Lower leg skin (tissue), 4 donors: ENCODE measurements at regions not wholly inside any gene's neighbourhood (a gene's known extent, or its start where the extent isn't known, plus 50 kb on each side); places are given as distances from the start of the nearest gene placed in this dataset.

Experiments used
- DNase-seq, 2 donors: peaks; one replicate each; pipeline ENCODE4 v3.0.0-alpha.2; 2019; ENCODE audit warnings: low spot score in 2 of 2
- H3K4me3 ChIP-seq: fragments of 200-600 bp; sonication (generic); 2 replicates; pipeline ENCODE4 v1.5.1; 2017; ENCODE audit warnings: mild to moderate bottlenecking, low read depth; ENCODE audit not compliant: poor library complexity, severe bottlenecking
- CTCF ChIP-seq, 3 donors: fragments of 450-650 bp; IDR thresholded peaks; one replicate each; pipeline ENCODE4 v1.5.1; 2016; ENCODE audit warnings: antibody characterized with exemption in 3 of 3, mild to moderate bottlenecking in 3 of 3, moderate library complexity in 2 of 3
- POLR2A ChIP-seq, 2 donors: fragments of 450-650 bp; IDR thresholded peaks; one replicate each; pipeline ENCODE4 v1.6.1; 2016 to 2017; ENCODE audit warnings: antibody characterized with exemption in 2 of 2, mild to moderate bottlenecking in 1 of 2, moderate library complexity in 1 of 2
- WGBS, 2 donors: methylation state at CpG; one replicate each; pipeline ENCODE4 v1.1.5; 2018; 5-methylcytosine and 5-hydroxymethylcytosine counted together
- intact Hi-C: fragments of 100-400 bp; cut with DNase I; formaldehyde crosslinking; loops from one replicate; pipeline ENCODE4 v1.15.0; 2023; ENCODE audit warnings: low total_unique reads

DNA sequence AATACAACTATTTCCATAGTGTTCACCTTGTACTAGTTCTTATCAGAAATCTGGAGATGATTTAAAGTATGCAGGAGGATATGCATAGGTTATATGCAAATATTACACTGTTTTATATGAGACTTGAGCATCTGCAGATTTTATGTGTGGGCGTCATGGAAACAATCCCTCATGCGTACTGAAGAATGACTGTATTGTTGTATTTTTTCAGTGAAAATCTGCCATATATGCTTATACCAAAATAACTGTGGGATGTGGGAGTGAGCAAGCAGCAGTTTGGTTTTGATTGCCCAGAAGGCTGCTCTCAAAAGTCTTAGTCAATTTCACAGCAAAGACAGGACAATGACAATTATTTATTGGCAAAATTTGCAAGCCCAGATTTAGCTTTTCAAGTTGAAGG is 238.8 kb upstream of the PCDH20 start:
- TF ChIP-seq POLR2A (IDR thresholded peaks at IDR 0.05), result no peak
- no peak for TF ChIP-seq CTCF (IDR thresholded peaks at IDR 0.05)
- intact Hi-C loops, result no loop called here
- DNase-seq, result no peak
- no peak overlapping the region for H3K4me3 ChIP-seq
- WGBS, 2 donors, result 56 to 74% methylated on average over 2 of the region's 2 CpGs

GRCh38 chr13:61648547-61648946 is 232.9 kb upstream of the PCDH20 start:
- 56 to 62% methylated on average over 2 of the region's 2 CpGs for WGBS, 2 donors
- no peak for DNase-seq
- TF ChIP-seq POLR2A (IDR thresholded peaks at IDR 0.05), result no peak
- no peak for TF ChIP-seq CTCF (IDR thresholded peaks at IDR 0.05)
- intact Hi-C loops, result no loop called here
- no peak overlapping the region for H3K4me3 ChIP-seq

GRCh38 chr13:61612192-61612591 is 196.5 kb upstream of the PCDH20 start:
- no peak for DNase-seq
- TF ChIP-seq CTCF (IDR thresholded peaks at IDR 0.05) (no peak), POLR2A (IDR thresholded peaks at IDR 0.05) (no peak)
- intact Hi-C loops, result no loop called here
- no peak overlapping the region for H3K4me3 ChIP-seq

GRCh38 chr13:61608138-61608537 is 192.5 kb upstream of the PCDH20 start:
- DNase-seq, result no peak
- WGBS, 2 donors, result 83 to 84% methylated on average over 3 of the region's 3 CpGs
- intact Hi-C loops, result no loop called here

GRCh38 chr13:61600360-61601033 is 184.8 kb upstream of the PCDH20 start:
- TF ChIP-seq CTCF (IDR thresholded peaks at IDR 0.05) (no peak), POLR2A (IDR thresholded peaks at IDR 0.05) (no peak)
- intact Hi-C loops, result no loop called here
- DNase-seq, result peak in 1 of 2 donors; percentile 42
- WGBS, 2 donors, result 37 to 53% methylated on average over 3 of the region's 3 CpGs
- no peak overlapping the region for H3K4me3 ChIP-seq

More at GRCh38 chr13:61608138-61608537, 192.5 kb upstream of the PCDH20 start:
- TF ChIP-seq POLR2A (IDR thresholded peaks at IDR 0.05) (no peak), CTCF (IDR thresholded peaks at IDR 0.05) (no peak)
- H3K4me3 ChIP-seq, result no peak overlapping the region

GRCh38 chr13:61592489-61592888 is 176.8 kb upstream of the PCDH20 start:
- no peak for DNase-seq

More at GRCh38 chr13:61592489-61592888, 176.8 kb upstream of the PCDH20 start:
- 18 to 30% methylated on average over 2 of the region's 2 CpGs for WGBS, 2 donors
- intact Hi-C loops, result no loop called here
- TF ChIP-seq POLR2A (IDR thresholded peaks at IDR 0.05), result no peak
- H3K4me3 ChIP-seq, result no peak overlapping the region
